Lung (tissue), 11 donors: ENCODE measurements at regions not wholly inside any gene's neighbourhood (a gene's known extent, or its start where the extent isn't known, plus 50 kb on each side); places are given as distances from the start of the nearest gene placed in this dataset.

Source experiments
- ATAC-seq: fragments of 200-7000 bp; cut with Tn5 transposase; one replicate; pipeline ENCODE4 v1.9.1; 2020; ENCODE audit warnings: moderate number of reproducible peaks; ENCODE audit not compliant: insufficient read depth, low FRiP score
- DNase-seq, 3 donors: peaks; one replicate each; pipeline ENCODE4 v3.0.0-alpha.2; 2013 to 2017
- H3K27ac ChIP-seq, 2 donors: one replicate each; pipeline ENCODE4 v1.5.1; 2013; ENCODE audit warnings: mild to moderate bottlenecking in 2 of 2, moderate library complexity in 2 of 2, control low read depth in 1 of 2, inconsistent platforms in 1 of 2, low read depth in 1 of 2, low read length in 1 of 2
- H3K27me3 ChIP-seq, 3 donors: one replicate each; pipeline ENCODE4 v1.5.1; 2013; ENCODE audit warnings: low read length in 2 of 3; ENCODE audit not compliant: control insufficient read depth in 3 of 3, insufficient read depth in 3 of 3
- H3K36me3 ChIP-seq, 4 donors: one replicate each; pipeline ENCODE4 v1.5.1; 2013; ENCODE audit warnings: low read length in 4 of 4, mild to moderate bottlenecking in 1 of 4, moderate library complexity in 1 of 4; ENCODE audit not compliant: control insufficient read depth in 4 of 4, insufficient read depth in 4 of 4
- H3K4me1 ChIP-seq, 5 donors: one replicate each; pipeline ENCODE4 v1.5.1; 2013; ENCODE audit warnings: low read length in 5 of 5, mild to moderate bottlenecking in 2 of 5, moderate library complexity in 1 of 5; ENCODE audit not compliant: control insufficient read depth in 5 of 5, insufficient read depth in 5 of 5
- H3K4me3 ChIP-seq: one replicate; pipeline ENCODE4 v1.5.1; 2013; ENCODE audit warnings: mild to moderate bottlenecking, control low read depth, moderate library complexity
- H3K9ac ChIP-seq, 2 donors: one replicate each; pipeline ENCODE4 v1.5.1; 2013; ENCODE audit warnings: low read length in 2 of 2, control low read depth in 1 of 2; ENCODE audit not compliant: insufficient read depth in 1 of 2
- H3K9me3 ChIP-seq, 4 donors: one replicate each; pipeline ENCODE4 v1.5.1; 2013; ENCODE audit warnings: low read length in 3 of 4, mild to moderate bottlenecking in 1 of 4, moderate library complexity in 1 of 4; ENCODE audit not compliant: control insufficient read depth in 4 of 4, insufficient read depth in 3 of 4
- CTCF ChIP-seq: IDR thresholded peaks from 2 replicates; pipeline ENCODE4 v1.5.1; 2012; ENCODE audit warnings: mild to moderate bottlenecking; ENCODE audit errors: control extremely low read depth, extremely low read depth
- WGBS, 2 donors: extraction: QIAGEN DNeasy Blood & Tissue Kit; methylation state at CpG; one replicate each; pipeline ENCODE4 v1.1.7; 2013; 5-methylcytosine and 5-hydroxymethylcytosine counted together
- donor health status: control.
- donor health status: control.
- donor health status: Bipolar disorder and iron deficiency.
- donor health status: healthy.
- donor health status: DM: yes; HTN: yes; CAD: no.

- DNase-seq (no peak), ATAC-seq (no peak)
- Histone ChIP-seq H3K9ac (no peak overlapping the region), H3K27ac (no peak overlapping the region), H3K9me3 (no peaks in the 10 kb centered on the region), H3K4me1 (no peaks in the 10 kb centered on the region), H3K4me3 (no peak overlapping the region), H3K27me3 (no peaks in the 10 kb centered on the region), H3K36me3 (no peaks in the 10 kb centered on the region)
- 85 to 87% methylated on average over 4 of the region's 4 CpGs for WGBS, 2 donors
- no peak for TF ChIP-seq CTCF
These were observed 120.4 kb downstream of the EPDR1 start for GRCh38 chr7:38040831-38041230.

GRCh38 chr7:38049679-38050078 is 128.4 kb upstream of the STARD3NL start:
- ATAC-seq (no peak), DNase-seq (no peak)
- no peak for TF ChIP-seq CTCF

DNA sequence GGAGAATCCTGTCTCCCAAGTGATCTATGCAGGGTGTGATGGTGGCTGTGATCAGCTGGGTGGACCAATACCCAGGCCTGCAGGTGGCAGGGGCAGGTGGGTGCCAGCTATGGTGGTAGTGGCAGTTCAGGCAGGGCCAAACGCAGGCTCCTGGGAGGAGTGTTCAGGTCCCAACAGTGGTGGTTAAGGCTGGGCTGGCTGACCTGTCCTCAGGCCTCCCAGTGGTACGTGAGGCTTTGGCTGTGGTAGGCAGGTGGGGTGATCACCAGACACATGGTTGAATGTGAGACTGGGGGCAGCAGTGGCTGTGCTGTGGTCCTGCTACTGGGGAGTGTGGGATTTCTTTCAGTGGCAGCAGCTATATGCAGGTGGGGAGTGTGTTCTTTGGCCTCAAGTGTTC is 126.7 kb upstream of the STARD3NL start:
- Histone ChIP-seq H3K36me3 (no peaks in the 10 kb centered on the region), H3K27ac (no peak overlapping the region), H3K27me3 (no peaks in the 10 kb centered on the region), H3K4me1 (no peaks in the 10 kb centered on the region), H3K9me3 (peaks cover 0 to 12% (median 0%) of the 10 kb centered on the region in 4 donors), H3K9ac (no peak overlapping the region), H3K4me3 (no peak overlapping the region)
- DNase-seq (no peak), ATAC-seq (no peak)
- no peak for TF ChIP-seq CTCF
- WGBS, 2 donors = 89 to 96% methylated on average over 2 of the region's 2 CpGs

More at GRCh38 chr7:38049679-38050078, 128.4 kb upstream of the STARD3NL start:
- Histone ChIP-seq H3K27me3 (no peaks in the 10 kb centered on the region), H3K9me3 (peaks cover 0 to 12% (median 0%) of the 10 kb centered on the region in 4 donors), H3K36me3 (no peaks in the 10 kb centered on the region), H3K9ac (no peak overlapping the region), H3K4me3 (no peak overlapping the region), H3K27ac (no peak overlapping the region), H3K4me1 (no peaks in the 10 kb centered on the region)
- WGBS, 2 donors = 94 to 97% methylated on average over 19 of the region's 19 CpGs

DNA sequence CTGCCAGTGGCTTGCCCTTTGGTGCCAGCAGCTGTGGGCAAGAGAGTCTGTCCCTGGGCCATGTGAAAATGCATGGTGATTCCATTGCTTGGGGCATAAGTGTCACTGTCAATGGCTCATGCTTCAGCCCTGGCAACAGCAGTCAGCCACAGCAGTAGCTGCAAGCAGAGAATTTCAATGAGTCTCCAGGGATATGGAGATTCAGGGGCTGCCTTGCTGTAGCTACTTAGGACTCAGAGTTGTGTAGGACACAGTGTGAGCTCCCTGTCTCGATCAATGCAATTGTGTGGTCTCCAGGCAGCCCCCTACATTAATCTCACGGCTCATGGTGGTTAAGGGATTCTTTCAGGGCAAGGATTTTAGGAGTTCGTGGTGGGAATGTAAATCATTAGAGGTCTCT is 126.3 kb upstream of the STARD3NL start:
- WGBS, 2 donors = 79 to 84% methylated on average over 3 of the region's 3 CpGs
- Histone ChIP-seq H3K36me3 (no peaks in the 10 kb centered on the region), H3K9ac (no peak overlapping the region), H3K27me3 (no peaks in the 10 kb centered on the region), H3K4me1 (no peaks in the 10 kb centered on the region), H3K9me3 (peaks cover 0 to 12% (median 0%) of the 10 kb centered on the region in 4 donors), H3K4me3 (no peak overlapping the region), H3K27ac (no peak overlapping the region)
- no peak for TF ChIP-seq CTCF
- DNase-seq (no peak), ATAC-seq (no peak)
